Hepatocyte (in vitro differentiated cells): ENCODE measurements at regions not wholly inside any gene's neighbourhood (a gene's known extent, or its start where the extent isn't known, plus 50 kb on each side); places are given as distances from the start of the nearest gene placed in this dataset.
"Not testable (repeated sequence)": the region's sequence is repeated elsewhere in the genome, so short reads cannot be mapped to it uniquely, and the experiment has no call there.

Experiments used
- DNase-seq: peaks from one replicate; pipeline ENCODE4 v3.0.0-alpha.2; 2016; ENCODE audit warnings: low spot score
- H2AFZ ChIP-seq: fragments of 200-600 bp; sonication (generic); 2 replicates; pipeline ENCODE4 v1.6.0; 2016; ENCODE audit warnings: antibody characterized with exemption, mild to moderate bottlenecking
- H3K27ac ChIP-seq: fragments of 200-600 bp; sonication (generic); 2 replicates; pipeline ENCODE4 v1.5.1; 2016; ENCODE audit warnings: mild to moderate bottlenecking
- H3K27me3 ChIP-seq: fragments of 200-600 bp; sonication (generic); 2 replicates; pipeline ENCODE4 v1.6.1; 2016
- H3K36me3 ChIP-seq: fragments of 200-600 bp; sonication (generic); replicated peaks from 2 replicates; pipeline ENCODE4 v1.5.1; 2016; ENCODE audit warnings: low read depth; ENCODE audit not compliant: insufficient read depth
- H3K4me1 ChIP-seq: fragments of 200-600 bp; sonication (generic); 2 replicates; pipeline ENCODE4 v1.5.1; 2016; ENCODE audit warnings: mild to moderate bottlenecking, moderate library complexity; ENCODE audit not compliant: insufficient read depth
- H3K4me2 ChIP-seq: fragments of 200-600 bp; sonication (generic); 2 replicates; pipeline ENCODE4 v1.6.0; 2016
- H3K4me3 ChIP-seq: fragments of 200-600 bp; sonication (generic); 2 replicates; pipeline ENCODE4 v1.5.1; 2016; ENCODE audit warnings: mild to moderate bottlenecking
- H3K79me2 ChIP-seq: fragments of 200-600 bp; sonication (generic); 2 replicates; pipeline ENCODE4 v1.6.0; 2017; ENCODE audit warnings: mild to moderate bottlenecking
- H3K9me2 ChIP-seq: fragments of 200-600 bp; sonication (generic); replicated peaks from 2 replicates; pipeline ENCODE4 v1.6.0; 2017; ENCODE audit warnings: mild to moderate bottlenecking; ENCODE audit not compliant: insufficient read depth
- H3K9me3 ChIP-seq: fragments of 200-600 bp; sonication (generic); 2 replicates; pipeline ENCODE4 v1.5.1; 2016; ENCODE audit warnings: low read depth, mild to moderate bottlenecking
- H4K20me1 ChIP-seq: fragments of 200-600 bp; sonication (generic); 2 replicates; pipeline ENCODE4 v1.6.0; 2016; ENCODE audit warnings: mild to moderate bottlenecking; ENCODE audit not compliant: insufficient read depth, poor library complexity, severe bottlenecking
- CTCF ChIP-seq: fragments of 200-600 bp; sonication (generic); IDR thresholded peaks from 2 replicates; pipeline ENCODE4 v1.5.1; 2016; ENCODE audit warnings: antibody characterized with exemption, mild to moderate bottlenecking; ENCODE audit not compliant: poor library complexity
- EZH2 ChIP-seq: fragments of 200-600 bp; sonication (generic); IDR thresholded peaks from 2 replicates; pipeline ENCODE4 v1.6.1; 2016; ENCODE audit warnings: antibody characterized with exemption, mild to moderate bottlenecking, borderline replicate concordance
- EZH2phosphoT487 ChIP-seq: fragments of 200-600 bp; sonication (generic); IDR thresholded peaks from one replicate; pipeline ENCODE4 v1.6.1; 2018; ENCODE audit warnings: antibody characterized with exemption, mild to moderate bottlenecking, low read depth, moderate library complexity; ENCODE audit not compliant: unreplicated experiment, severe bottlenecking
- WGBS: methylation state at CpG from one replicate; pipeline ENCODE4 v1.1.6; 2016; ENCODE audit warnings: low lambda C conversion rate; ENCODE audit errors: missing lambda C conversion rate; 5-methylcytosine and 5-hydroxymethylcytosine counted together

- Histone ChIP-seq H3K27me3 (no peaks in the 10 kb centered on the region), H3K36me3 (no peaks in the 10 kb centered on the region), H3K27ac (no peak overlapping the region), H4K20me1 (no peaks in the 10 kb centered on the region), H3K9me3 (no peaks in the 10 kb centered on the region), H3K9me2 (no peaks in the 10 kb centered on the region), H2AFZ (no peak overlapping the region), H3K4me2 (no peak overlapping the region), H3K4me3 (no peak overlapping the region), H3K4me1 (no peaks in the 10 kb centered on the region), H3K79me2 (no peaks in the 10 kb centered on the region)
- 95% methylated on average over 2 of the region's 2 CpGs for WGBS
- no peak for DNase-seq
- TF ChIP-seq EZH2phosphoT487 = no peak
- no peak for TF ChIP-seq CTCF
- TF ChIP-seq EZH2 = no peak
These were observed 525.3 kb upstream of the HTR1E start for GRCh38 chr6:86412057-86412456.

GRCh38 chr6:86407128-86407527 lies 530.2 kb upstream of the HTR1E start:
- H2AFZ ChIP-seq = no peak overlapping the region
- H3K27ac ChIP-seq = no peak overlapping the region
- no peak overlapping the region for H3K4me3 ChIP-seq
- no peak overlapping the region for H3K4me2 ChIP-seq
- 57% methylated on average over 2 of the region's 2 CpGs for WGBS
- no peak for DNase-seq
- H3K9me2 ChIP-seq = no peaks in the 10 kb centered on the region
- H4K20me1 ChIP-seq = no peaks in the 10 kb centered on the region
- H3K27me3 ChIP-seq = no peaks in the 10 kb centered on the region
- no peaks in the 10 kb centered on the region for H3K9me3 ChIP-seq
- TF ChIP-seq EZH2phosphoT487 (no peak), EZH2 (no peak), CTCF (no peak)
- no peaks in the 10 kb centered on the region for H3K79me2 ChIP-seq
- H3K36me3 ChIP-seq = no peaks in the 10 kb centered on the region
- H3K4me1 ChIP-seq = no peaks in the 10 kb centered on the region

- H3K27ac ChIP-seq, H3K4me3 ChIP-seq, H3K79me2 ChIP-seq, H3K27me3 ChIP-seq, H3K9me2 ChIP-seq, H3K4me1 ChIP-seq, H4K20me1 ChIP-seq, DNase-seq, H3K36me3 ChIP-seq, H3K4me2 ChIP-seq, H2AFZ ChIP-seq, H3K9me3 ChIP-seq: not testable (repeated sequence)
- WGBS = 86% methylated on average over 3 of the region's 3 CpGs
These were observed 544.5 kb upstream of the HTR1E start for GRCh38 chr6:86392850-86393249.

DNA sequence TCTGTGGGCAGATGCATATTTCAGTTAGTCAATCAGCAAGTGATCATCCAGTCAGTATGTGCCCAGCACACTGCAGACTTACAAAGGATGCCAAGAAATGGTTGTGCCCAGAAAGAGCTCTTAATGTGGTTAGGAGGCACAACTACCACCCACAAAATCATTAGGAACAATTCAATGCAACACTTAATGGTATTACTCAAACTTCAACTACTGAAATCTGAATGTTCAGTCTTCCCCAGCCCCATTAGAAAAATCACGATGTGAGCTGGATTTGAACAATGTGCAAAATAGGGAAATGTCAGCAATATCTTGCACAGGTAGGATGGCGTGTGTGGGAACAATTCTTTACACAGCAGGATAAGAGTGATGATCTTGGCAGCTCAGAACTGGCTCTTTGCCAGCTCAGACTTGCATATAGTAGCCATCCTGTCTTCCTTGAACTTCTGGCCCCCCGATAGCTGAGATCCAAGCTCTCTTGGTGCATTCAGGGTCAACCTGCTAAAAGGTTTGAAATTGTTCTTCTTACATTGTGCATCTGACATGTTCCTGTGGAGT lies 556.7 kb upstream of the HTR1E start:
- Histone ChIP-seq H3K4me1 (no peaks in the 10 kb centered on the region), H3K27ac (no peak overlapping the region), H4K20me1 (no peaks in the 10 kb centered on the region), H3K27me3 (no peaks in the 10 kb centered on the region), H3K9me3 (no peaks in the 10 kb centered on the region), H3K36me3 (no peaks in the 10 kb centered on the region), H3K4me3 (no peak overlapping the region), H3K9me2 (no peaks in the 10 kb centered on the region), H3K4me2 (no peak overlapping the region), H2AFZ (no peak overlapping the region), H3K79me2 (no peaks in the 10 kb centered on the region)
- 94% methylated on average over 3 of the region's 3 CpGs for WGBS
- no peak for DNase-seq
- TF ChIP-seq EZH2phosphoT487 (no peak), EZH2 (no peak), CTCF (no peak)
